NCI-H526 (cell line): ENCODE measurements at regions not wholly inside any gene's neighbourhood (a gene's known extent, or its start where the extent isn't known, plus 50 kb on each side); places are given as distances from the start of the nearest gene placed in this dataset.

Experiments
- DNase-seq, 2 experiments: peaks; one replicate each; lab custom pipeline; 2025; lab: John Stamatoyannopoulos, UW

GRCh38 chr11:92659793-92660192, 309.7 kb upstream of the MTNR1B start:
- DNase-seq: no peak

GRCh38 chr11:92662601-92663360, 306.7 kb upstream of the MTNR1B start:
- DNase-seq: no peak

GRCh38 chr11:92663539-92663938, 305.9 kb upstream of the MTNR1B start:
- no peak for DNase-seq

GRCh38 chr11:92667486-92668152, 301.8 kb upstream of the MTNR1B start:
- DNase-seq: peak in 1 of 2 experiments; percentile 24

GRCh38 chr11:92670308-92670890, 299.1 kb upstream of the MTNR1B start:
- DNase-seq: peak in 1 of 2 experiments; percentile 42

GRCh38 chr11:92671081-92671480, 298.4 kb upstream of the MTNR1B start:
- DNase-seq: no peak

GRCh38 chr11:92675303-92675702, 294.1 kb upstream of the MTNR1B start:
- no peak for DNase-seq

GRCh38 chr11:92675810-92676209, 293.6 kb upstream of the MTNR1B start:
- DNase-seq: no peak

- no peak for DNase-seq
Observed at GRCh38 chr11:92678008-92678611, 291.3 kb upstream of the MTNR1B start.

- DNase-seq: no peak
Observed at GRCh38 chr11:92681586-92681985, 287.9 kb upstream of the MTNR1B start.

- no peak for DNase-seq
Observed at GRCh38 chr11:92682136-92682535, 287.3 kb upstream of the MTNR1B start.

- DNase-seq: no peak
Observed at GRCh38 chr11:92682952-92683351, 286.5 kb upstream of the MTNR1B start.

GRCh38 chr11:92685049-92685448, 284.4 kb upstream of the MTNR1B start:
- no peak for DNase-seq

- DNase-seq: no peak
Observed at GRCh38 chr11:92687724-92688123, 281.7 kb upstream of the MTNR1B start.

- no peak for DNase-seq
Observed at GRCh38 chr11:92688416-92688815, 281.0 kb upstream of the MTNR1B start.

- peak in 1 of 2 experiments; percentile 40 for DNase-seq
Observed at GRCh38 chr11:92692826-92693546, 276.5 kb upstream of the MTNR1B start.

GRCh38 chr11:92696076-92696475, 273.4 kb upstream of the MTNR1B start:
- DNase-seq: no peak

- DNase-seq: no peak
Observed at GRCh38 chr11:92697461-92698312, 271.8 kb upstream of the MTNR1B start.

GRCh38 chr11:92698742-92699141, 270.7 kb upstream of the MTNR1B start:
- DNase-seq: no peak

- DNase-seq: no peak
Observed at GRCh38 chr11:92702037-92702804, 267.2 kb upstream of the MTNR1B start.
